ENCODE measurements at regions not wholly inside any gene's neighbourhood (a gene's known extent, or its start where the extent isn't known, plus 50 kb on each side); places are given as distances from the start of the nearest gene placed in this dataset.
A peak's percentile ranks its signal among the peaks of the same experiment; 100 is the strongest.
"Not testable (repeated sequence)": the region's sequence is repeated elsewhere in the genome, so short reads cannot be mapped to it uniquely, and the experiment has no call there.

GRCh38 chr6:90463359-90463758 lies 123.5 kb downstream of the MAP3K7 start:
- H3K4me3 Mint-ChIP-seq = peak overlapping the region; percentile 17
- H3K9me3 Mint-ChIP-seq (ENCODE audit: low read depth) = no peaks in the 10 kb centered on the region
- ATAC-seq (peak; percentile 45), DNase-seq (peak; percentile 64)
- peak overlapping the region; percentile 91 for H3K27ac Mint-ChIP-seq
- no peaks in the 10 kb centered on the region for H3K27me3 Mint-ChIP-seq
- H3K4me1 Mint-ChIP-seq = peaks cover 97% of the 10 kb centered on the region
- ChIA-PET POLR2A (interaction anchor here (0.6 to 1.0 kb wide), 3 partner anchors 11 to 50 kb away, joined by 6 to 11 read pairs (median 6); no protein-coding TSS in a partner anchor), CTCF (interaction anchor here (1.1 to 8.9 kb wide), 5 partner anchors 13 to 283 kb away, joined by 3 to 112 read pairs (median 3); no protein-coding TSS in a partner anchor)
- intact Hi-C loops (cut with DNase I, micrococcal nuclease) = no loop called here
- peaks cover 3% of the 10 kb centered on the region for H3K36me3 Mint-ChIP-seq (ENCODE audit: low read depth)

GRCh38 chr6:90462102-90462501 lies 124.8 kb downstream of the MAP3K7 start:
- H3K27ac Mint-ChIP-seq = peak overlapping the region; percentile 67
- ATAC-seq = no peak
- no peaks in the 10 kb centered on the region for H3K9me3 Mint-ChIP-seq (ENCODE audit: low read depth)
- CTCF ChIA-PET = interaction anchor here (1.0 to 8.9 kb wide), 5 partner anchors 14 to 282 kb away, joined by 3 to 112 read pairs (median 3); no protein-coding TSS in a partner anchor
- peaks cover 9% of the 10 kb centered on the region for H3K36me3 Mint-ChIP-seq (ENCODE audit: low read depth)
- H3K4me3 Mint-ChIP-seq = no peak overlapping the region
- DNase-seq = no peak
- POLR2A ChIA-PET = interaction anchor here (0.5 kb wide), 1 partner anchor 623 kb away, joined by 5 read pairs; no protein-coding TSS in a partner anchor
- H3K27me3 Mint-ChIP-seq = no peaks in the 10 kb centered on the region
- H3K4me1 Mint-ChIP-seq = peaks cover 97% of the 10 kb centered on the region
- intact Hi-C loops (cut with DNase I, micrococcal nuclease) = no loop called here

- peak overlapping the region; percentile 90 for H3K27ac Mint-ChIP-seq
- H3K4me1 Mint-ChIP-seq = peaks cover 96% of the 10 kb centered on the region
- H3K36me3 Mint-ChIP-seq (ENCODE audit: low read depth) = peaks cover 10% of the 10 kb centered on the region
- intact Hi-C loops (cut with DNase I, micrococcal nuclease) = no loop called here
- H3K27me3 Mint-ChIP-seq = no peaks in the 10 kb centered on the region
- DNase-seq (no peak), ATAC-seq (no peak)
- no peak overlapping the region for H3K4me3 Mint-ChIP-seq
- ChIA-PET POLR2A (no interaction called here), CTCF (interaction anchor here (0.7 to 8.9 kb wide), 4 partner anchors 15 to 281 kb away, joined by 3 to 112 read pairs (median 3); no protein-coding TSS in a partner anchor)
- H3K9me3 Mint-ChIP-seq (ENCODE audit: low read depth) = no peaks in the 10 kb centered on the region
Observed at GRCh38 chr6:90461383-90461782, 125.5 kb downstream of the MAP3K7 start.

- ChIA-PET POLR2A (interaction anchor here (0.5 to 1.7 kb wide), 6 partner anchors 16 to 61 kb away, joined by 3 to 10 read pairs (median 4); no protein-coding TSS in a partner anchor), CTCF (interaction anchor here (0.7 to 8.9 kb wide), 10 partner anchors 16 to 282 kb away, joined by 3 to 112 read pairs (median 4); no protein-coding TSS in a partner anchor)
- ATAC-seq (no peak), DNase-seq (peak; percentile 65)
- peaks cover 10% of the 10 kb centered on the region for H3K36me3 Mint-ChIP-seq (ENCODE audit: low read depth)
- intact Hi-C loops (cut with DNase I, micrococcal nuclease) = no loop called here
- peak overlapping the region; percentile 4 for H3K4me3 Mint-ChIP-seq
- H3K9me3 Mint-ChIP-seq (ENCODE audit: low read depth) = no peaks in the 10 kb centered on the region
- H3K27ac Mint-ChIP-seq = peak overlapping the region; percentile 99
- H3K4me1 Mint-ChIP-seq = peaks cover 94% of the 10 kb centered on the region
- H3K27me3 Mint-ChIP-seq = no peaks in the 10 kb centered on the region
Observed at GRCh38 chr6:90460051-90460450, 126.8 kb downstream of the MAP3K7 start.

GRCh38 chr6:90459225-90459758 lies 127.6 kb downstream of the MAP3K7 start:
- H3K9me3 Mint-ChIP-seq (ENCODE audit: low read depth) = no peaks in the 10 kb centered on the region
- peaks cover 96% of the 10 kb centered on the region for H3K4me1 Mint-ChIP-seq
- ChIA-PET CTCF (interaction anchor here (0.8 to 8.9 kb wide), 10 partner anchors 7 to 281 kb away, joined by 3 to 112 read pairs (median 4); no protein-coding TSS in a partner anchor), POLR2A (interaction anchor here (0.9 to 1.7 kb wide), 5 partner anchors 13 to 112 kb away, joined by 3 to 10 read pairs (median 4); no protein-coding TSS in a partner anchor)
- no peaks in the 10 kb centered on the region for H3K27me3 Mint-ChIP-seq
- peak overlapping the region; percentile 99 for H3K27ac Mint-ChIP-seq
- ATAC-seq = no peak
- peak overlapping the region; percentile 63 for H3K4me3 Mint-ChIP-seq
- no peak for DNase-seq
- intact Hi-C loops (cut with DNase I, micrococcal nuclease) = loop anchor here in 1 of 2 experiments (2.0 kb wide), 1 partner anchor 210 kb away; no protein-coding TSS in a partner anchor
- peaks cover 10% of the 10 kb centered on the region for H3K36me3 Mint-ChIP-seq (ENCODE audit: low read depth)

GRCh38 chr6:90458353-90459224 lies 128.3 kb downstream of the MAP3K7 start:
- H3K36me3 Mint-ChIP-seq (ENCODE audit: low read depth) = peaks cover 10% of the 10 kb centered on the region
- no peaks in the 10 kb centered on the region for H3K9me3 Mint-ChIP-seq (ENCODE audit: low read depth)
- H3K4me1 Mint-ChIP-seq = peaks cover 92% of the 10 kb centered on the region
- CTCF ChIA-PET = interaction anchor here (0.9 to 8.9 kb wide), 9 partner anchors 8 to 518 kb away, joined by 3 to 112 read pairs (median 5); no protein-coding TSS in a partner anchor
- H3K27ac Mint-ChIP-seq = peak overlapping the region; percentile 99
- ATAC-seq (peak; percentile 89), DNase-seq (peak; percentile 93)
- intact Hi-C loops (cut with DNase I, micrococcal nuclease) = loop anchor here (1.0 to 2.0 kb wide), 12 partner anchors 8 to 210 kb away; no protein-coding TSS in a partner anchor
- peak overlapping the region; percentile 63 for H3K4me3 Mint-ChIP-seq
- no peaks in the 10 kb centered on the region for H3K27me3 Mint-ChIP-seq
- POLR2A ChIA-PET = interaction anchor here (0.7 to 2.9 kb wide), 8 partner anchors 8 to 185 kb away, joined by 3 to 16 read pairs (median 4); no protein-coding TSS in a partner anchor

- CTCF ChIA-PET = interaction anchor here (0.8 to 8.9 kb wide), 15 partner anchors 9 to 517 kb away, joined by 3 to 112 read pairs (median 5); no protein-coding TSS in a partner anchor
- no peaks in the 10 kb centered on the region for H3K27me3 Mint-ChIP-seq
- peaks cover 10% of the 10 kb centered on the region for H3K36me3 Mint-ChIP-seq (ENCODE audit: low read depth)
- POLR2A ChIA-PET = interaction anchor here (0.7 to 2.9 kb wide), 17 partner anchors 9 to 201 kb away, joined by 3 to 16 read pairs (median 5); no protein-coding TSS in a partner anchor
- DNase-seq (no peak), ATAC-seq (no peak)
- peaks cover 84% of the 10 kb centered on the region for H3K4me1 Mint-ChIP-seq
- peak overlapping the region; percentile 63 for H3K4me3 Mint-ChIP-seq
- intact Hi-C loops (cut with DNase I, micrococcal nuclease) = loop anchor here (1.0 to 2.0 kb wide), 12 partner anchors 8 to 209 kb away; no protein-coding TSS in a partner anchor
- H3K9me3 Mint-ChIP-seq (ENCODE audit: low read depth) = no peaks in the 10 kb centered on the region
- H3K27ac Mint-ChIP-seq = peak overlapping the region; percentile 99
Observed at GRCh38 chr6:90457867-90458259, 129.0 kb downstream of the MAP3K7 start.

GRCh38 chr6:90456997-90457866 lies 129.6 kb downstream of the MAP3K7 start:
- Mint-ChIP-seq H3K4me3 (peak overlapping the region; percentile 23), H3K27ac (peak overlapping the region; percentile 99), H3K4me1 (peaks cover 78% of the 10 kb centered on the region)
- DNase-seq = peak; percentile 80
- intact Hi-C loops (cut with DNase I, micrococcal nuclease); H3K9me3 Mint-ChIP-seq (ENCODE audit: low read depth); H3K27me3 Mint-ChIP-seq; H3K36me3 Mint-ChIP-seq (ENCODE audit: low read depth): not testable (repeated sequence)
- POLR2A ChIA-PET = interaction anchor here (0.7 to 2.9 kb wide), 16 partner anchors 9 to 373 kb away, joined by 3 to 16 read pairs (median 5); no protein-coding TSS in a partner anchor
- CTCF ChIA-PET = interaction anchor here (0.6 to 8.9 kb wide), 22 partner anchors 9 to 517 kb away, joined by 3 to 112 read pairs (median 5); no protein-coding TSS in a partner anchor
- peak; percentile 17 for ATAC-seq

- Mint-ChIP-seq H3K4me3 (no peak overlapping the region), H3K27ac (peak overlapping the region; percentile 99), H3K27me3 (no peaks in the 10 kb centered on the region), H3K36me3 (ENCODE audit: low read depth) (peaks cover 15% of the 10 kb centered on the region), H3K9me3 (ENCODE audit: low read depth) (peaks cover 3% of the 10 kb centered on the region), H3K4me1 (peaks cover 72% of the 10 kb centered on the region)
- POLR2A ChIA-PET = interaction anchor here (0.5 to 2.9 kb wide), 7 partner anchors 10 to 171 kb away, joined by 4 to 16 read pairs (median 9); no protein-coding TSS in a partner anchor
- intact Hi-C loops (cut with DNase I, micrococcal nuclease) = no loop called here
- DNase-seq (no peak), ATAC-seq (no peak)
- CTCF ChIA-PET = interaction anchor here (0.6 to 8.9 kb wide), 15 partner anchors 9 to 515 kb away, joined by 3 to 112 read pairs (median 6); no protein-coding TSS in a partner anchor
Observed at GRCh38 chr6:90456001-90456400, 130.9 kb downstream of the MAP3K7 start.
